GM13976 (cell line): ENCODE measurements at regions not wholly inside any gene's neighbourhood (a gene's known extent, or its start where the extent isn't known, plus 50 kb on each side); places are given as distances from the start of the nearest gene placed in this dataset.

Experiments
- DNase-seq: peaks from one replicate; pipeline ENCODE4 v3.0.0; 2012; ENCODE audit warnings: low spot score
- in situ Hi-C: fragments of 300-500 bp; cut with MboI; formaldehyde crosslinking; loops from one replicate; pipeline ENCODE4 v1.12.0; 2022; ENCODE audit warnings: low sequenced_read_pairs, mixed read lengths, inconsistent platforms; ENCODE audit not compliant: unreplicated experiment
- TF ChIP-seq, protein P1 (sequence below): IDR thresholded peaks from 2 replicates; pipeline ENCODE4 v1.5.1; 2012; ENCODE audit warnings: borderline replicate concordance, mild to moderate bottlenecking; ENCODE audit not compliant: insufficient read depth; ENCODE audit errors: extremely low read depth, missing control alignments, control extremely low read depth

DNA sequence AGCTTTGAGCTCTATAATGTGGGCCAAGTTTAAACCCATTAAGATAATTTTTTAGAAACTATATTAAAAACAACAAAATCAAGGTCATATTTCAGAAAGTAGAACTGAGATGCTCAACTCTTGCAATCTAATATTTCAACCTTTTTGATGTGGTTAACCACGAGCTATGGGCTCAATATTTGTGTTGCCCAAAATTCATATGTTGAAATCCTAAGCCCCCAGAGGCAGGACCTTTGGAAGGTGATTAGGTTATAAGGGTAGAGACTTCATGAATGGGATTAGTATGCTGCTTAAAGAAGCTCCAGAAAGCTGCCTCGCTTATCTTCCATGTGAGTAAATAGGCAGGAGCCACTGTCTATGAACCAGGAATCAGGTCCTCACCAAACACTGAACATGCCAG is 284.4 kb downstream of the CRPPA start:
- TF ChIP-seq, protein P1, sequence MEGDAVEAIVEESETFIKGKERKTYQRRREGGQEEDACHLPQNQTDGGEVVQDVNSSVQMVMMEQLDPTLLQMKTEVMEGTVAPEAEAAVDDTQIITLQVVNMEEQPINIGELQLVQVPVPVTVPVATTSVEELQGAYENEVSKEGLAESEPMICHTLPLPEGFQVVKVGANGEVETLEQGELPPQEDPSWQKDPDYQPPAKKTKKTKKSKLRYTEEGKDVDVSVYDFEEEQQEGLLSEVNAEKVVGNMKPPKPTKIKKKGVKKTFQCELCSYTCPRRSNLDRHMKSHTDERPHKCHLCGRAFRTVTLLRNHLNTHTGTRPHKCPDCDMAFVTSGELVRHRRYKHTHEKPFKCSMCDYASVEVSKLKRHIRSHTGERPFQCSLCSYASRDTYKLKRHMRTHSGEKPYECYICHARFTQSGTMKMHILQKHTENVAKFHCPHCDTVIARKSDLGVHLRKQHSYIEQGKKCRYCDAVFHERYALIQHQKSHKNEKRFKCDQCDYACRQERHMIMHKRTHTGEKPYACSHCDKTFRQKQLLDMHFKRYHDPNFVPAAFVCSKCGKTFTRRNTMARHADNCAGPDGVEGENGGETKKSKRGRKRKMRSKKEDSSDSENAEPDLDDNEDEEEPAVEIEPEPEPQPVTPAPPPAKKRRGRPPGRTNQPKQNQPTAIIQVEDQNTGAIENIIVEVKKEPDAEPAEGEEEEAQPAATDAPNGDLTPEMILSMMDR, result no peak
- DNase-seq, result no peak
- in situ Hi-C loops, result no loop called here

DNA sequence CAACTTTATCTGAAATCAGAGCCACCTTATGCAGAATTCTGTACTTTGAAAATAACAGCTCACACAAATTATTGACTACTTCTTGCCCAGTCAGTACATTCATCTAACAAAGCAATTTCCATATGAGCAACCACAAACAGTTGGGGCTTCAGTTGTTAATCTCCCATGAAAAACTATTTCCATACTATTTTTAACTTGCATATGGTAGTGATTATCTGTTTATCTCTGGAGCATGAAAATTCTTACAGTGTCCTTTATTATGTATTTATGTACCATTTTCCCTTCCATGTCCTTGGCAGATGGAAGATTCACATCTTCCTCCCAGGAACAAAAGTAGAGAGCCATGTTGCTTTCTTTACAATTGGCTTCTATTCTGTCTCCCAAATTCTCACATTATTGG is 285.7 kb downstream of the CRPPA start:
- no peak for DNase-seq
- TF ChIP-seq, protein P1, result no peak
- in situ Hi-C loops, result no loop called here

DNA sequence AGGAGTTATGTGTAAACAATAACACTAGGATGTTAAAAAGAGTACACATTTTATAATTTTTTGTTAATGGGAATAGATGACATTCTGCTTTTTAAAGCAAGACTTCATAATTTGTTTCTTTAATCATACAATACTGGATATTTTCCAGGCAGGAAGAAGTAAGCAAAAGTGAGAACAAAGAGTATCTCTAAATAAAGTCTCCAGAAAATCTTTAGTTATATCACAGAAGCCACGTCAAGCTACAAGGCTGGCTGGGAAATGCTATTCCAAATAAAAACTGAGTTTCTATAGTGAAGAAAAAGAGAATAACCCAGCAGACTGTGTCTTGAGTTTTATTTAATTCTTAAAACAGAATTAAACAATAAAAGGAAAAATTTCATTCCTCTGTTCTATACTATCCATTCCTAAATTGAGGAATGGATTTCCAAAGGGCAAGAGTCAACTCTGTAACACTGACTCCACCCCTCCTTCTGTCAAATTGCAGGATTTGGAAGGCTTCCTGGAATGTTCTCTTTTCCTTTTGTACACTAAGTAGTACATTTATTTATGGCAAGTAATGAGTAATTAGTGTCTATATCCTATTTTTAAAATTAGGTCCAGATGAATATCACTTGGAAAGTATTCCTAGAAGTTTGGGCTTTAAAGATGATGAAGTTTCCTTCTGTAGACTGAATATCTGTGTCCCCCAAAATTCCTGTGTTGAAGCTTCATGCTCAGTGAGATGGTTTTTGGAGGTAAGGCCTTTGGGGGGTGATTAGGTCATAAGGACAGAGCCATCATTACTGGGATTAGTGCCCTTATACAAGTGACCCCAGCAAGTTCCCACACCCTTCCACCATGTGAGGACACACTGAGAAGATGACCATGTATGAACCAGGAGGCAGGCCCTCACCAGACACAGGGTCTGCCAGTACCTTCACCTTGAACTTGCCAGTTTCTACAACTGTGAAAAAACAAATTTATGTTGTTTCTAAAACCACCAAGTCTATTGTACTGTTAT is 290.9 kb downstream of the CRPPA start:
- in situ Hi-C loops, result no loop called here
- TF ChIP-seq, protein P1, result no peak
- DNase-seq, result no peak

DNA sequence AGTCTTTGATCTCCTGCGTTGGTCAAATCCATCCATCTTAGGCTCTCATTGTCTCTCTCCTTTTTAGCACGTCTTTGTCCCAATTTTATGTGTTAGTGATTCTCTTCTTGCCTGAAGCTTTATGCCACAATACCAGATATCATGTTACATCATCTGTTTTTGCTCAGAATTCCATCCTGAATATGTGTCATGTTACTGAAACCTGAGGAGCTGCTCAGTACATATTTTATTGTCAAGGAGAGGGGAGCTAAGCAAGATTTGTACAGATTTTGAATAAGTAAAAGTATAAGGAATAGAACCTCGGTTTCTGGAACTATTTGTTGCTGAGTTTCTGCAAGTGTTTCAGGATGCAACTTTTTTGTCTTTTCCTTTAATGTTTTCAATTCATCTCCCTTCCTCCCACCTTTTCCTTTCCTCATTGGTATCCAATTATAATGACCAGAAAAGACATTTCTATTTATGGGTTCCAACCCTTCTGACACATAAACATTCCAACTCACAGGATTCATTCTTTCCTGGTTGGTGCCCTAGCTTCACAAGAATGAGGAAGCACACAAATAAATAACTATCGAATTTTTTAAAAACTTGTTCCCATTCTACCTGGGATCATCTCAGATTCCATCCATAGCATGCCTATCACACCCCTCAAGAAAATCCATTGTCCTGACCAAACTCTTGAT is 291.8 kb downstream of the CRPPA start:
- DNase-seq, result no peak
- TF ChIP-seq, protein P1, result no peak
- in situ Hi-C loops, result no loop called here

DNA sequence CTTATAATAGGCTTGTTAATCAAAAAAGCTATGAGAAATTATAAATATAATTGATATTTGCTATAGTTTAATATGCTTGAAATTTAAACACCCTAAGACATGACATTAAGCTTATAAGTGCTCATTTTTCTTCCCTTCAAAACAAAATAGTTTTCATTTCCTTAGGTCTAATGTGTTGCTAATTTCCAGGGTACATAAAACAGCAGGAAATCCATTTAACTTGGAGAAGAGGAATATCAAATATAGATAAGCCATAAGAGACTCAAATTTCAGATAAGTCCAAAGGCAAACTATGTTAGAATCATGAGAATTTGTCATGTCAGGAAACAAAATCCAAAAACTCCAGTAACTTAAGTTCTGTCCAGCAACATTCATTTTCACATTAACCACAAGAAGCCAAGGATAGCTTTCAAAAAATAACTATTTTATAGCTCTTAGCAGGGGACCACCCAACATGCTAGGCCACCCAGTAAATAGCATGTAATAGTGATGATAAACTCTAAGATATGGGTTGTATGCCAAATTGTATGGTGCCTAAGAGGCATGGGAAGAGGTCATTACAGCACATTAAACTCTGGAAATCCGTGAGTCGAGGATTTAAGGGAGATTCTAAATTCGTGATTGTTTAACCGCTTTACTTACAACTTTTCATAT is 298.1 kb downstream of the CRPPA start:
- TF ChIP-seq, protein P1, result no peak
- in situ Hi-C loops, result no loop called here
- DNase-seq, result no peak

DNA sequence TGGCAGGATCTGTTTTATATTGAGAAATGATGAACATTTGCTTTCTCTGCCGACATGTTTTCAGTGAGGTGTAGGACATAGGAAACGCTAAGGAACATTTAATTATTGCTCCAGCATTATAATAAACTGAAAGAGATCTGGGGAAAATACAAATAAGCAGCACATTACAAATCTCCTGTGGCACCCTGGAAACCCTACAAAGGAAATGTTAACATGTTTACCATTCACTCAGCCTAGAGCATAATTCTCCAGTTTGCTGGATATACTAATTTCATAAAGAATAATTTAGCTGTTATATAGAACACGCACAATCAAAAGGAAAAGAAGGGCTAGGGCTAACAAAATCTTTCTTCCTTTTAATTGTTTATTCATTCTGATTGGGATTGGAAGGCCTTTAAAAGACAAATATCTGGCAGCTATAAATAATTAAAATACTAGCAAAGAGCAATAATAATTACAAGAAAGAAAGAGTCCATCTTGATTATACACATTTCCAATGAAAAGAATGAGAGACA is 299.4 kb downstream of the CRPPA start:
- in situ Hi-C loops, result no loop called here
- DNase-seq, result no peak
- TF ChIP-seq, protein P1, result no peak
